SK-N-SH (cell line): ENCODE measurements at regions not wholly inside any gene's neighbourhood (a gene's known extent, or its start where the extent isn't known, plus 50 kb on each side); places are given as distances from the start of the nearest gene placed in this dataset.

Experiments
- CHD2 ChIP-seq: fragments of 150-350 bp; IDR thresholded peaks from 2 replicates; pipeline ENCODE4 v1.6.1; 2018; ENCODE audit warnings: low read length; ENCODE audit not compliant: partially characterized antibody
- ELF1 ChIP-seq: IDR thresholded peaks from 2 replicates; pipeline ENCODE4 v1.4.0; 2012
- FOXJ3 ChIP-seq: sonication (generic); formaldehyde crosslinking; IDR thresholded peaks from 2 replicates; pipeline ENCODE4 v1.5.1; 2020; ENCODE audit warnings: mild to moderate bottlenecking, missing genetic modification reagents
- GATA2 ChIP-seq: sonication (generic); formaldehyde crosslinking; IDR thresholded peaks from 2 replicates; pipeline ENCODE4 v1.5.0; 2020; ENCODE audit warnings: mild to moderate bottlenecking, missing genetic modification reagents
- MXI1 ChIP-seq: IDR thresholded peaks from 2 replicates; pipeline ENCODE4 v1.6.1; 2012; ENCODE audit warnings: mild to moderate bottlenecking, low read depth, low read length, improper control_type of control experiment
- NRF1 ChIP-seq: IDR thresholded peaks from 2 replicates; pipeline ENCODE4 v1.6.1; 2012; ENCODE audit warnings: low read depth, mild to moderate bottlenecking, low read length
- RAD21 ChIP-seq: IDR thresholded peaks from 2 replicates; pipeline ENCODE4 v1.6.1; 2012; ENCODE audit warnings: mild to moderate bottlenecking, low read length
- RXRA ChIP-seq: IDR thresholded peaks from 2 replicates; pipeline ENCODE4 v1.4.0; 2012; ENCODE audit warnings: low read depth, mild to moderate bottlenecking, borderline replicate concordance
- SMC3 ChIP-seq: IDR thresholded peaks from 2 replicates; pipeline ENCODE4 v1.6.1; 2012; ENCODE audit warnings: low read depth, low read length, improper control_type of control experiment
- TAF1 ChIP-seq: IDR thresholded peaks from 2 replicates; pipeline ENCODE4 v1.6.1; 2012; ENCODE audit warnings: low read depth, mild to moderate bottlenecking, low read length, moderate library complexity, borderline replicate concordance
- TEAD4 ChIP-seq: IDR thresholded peaks from 2 replicates; pipeline ENCODE4 v1.4.0; 2012; ENCODE audit warnings: mild to moderate bottlenecking, borderline replicate concordance; ENCODE audit not compliant: insufficient read depth
- YY1 ChIP-seq: IDR thresholded peaks from 2 replicates; pipeline ENCODE4 v1.4.0; 2012; ENCODE audit warnings: low read depth, mild to moderate bottlenecking
- TF ChIP-seq, protein P1 (sequence below): IDR thresholded peaks from 2 replicates; pipeline ENCODE4 v1.6.1; 2012; ENCODE audit warnings: mild to moderate bottlenecking, low read depth, low read length, moderate library complexity
- TF ChIP-seq, protein P2 (sequence below): IDR thresholded peaks from 2 replicates; pipeline ENCODE4; 2012
- TF ChIP-seq, protein P3 (sequence below): fragments of 150-350 bp; IDR thresholded peaks from 2 replicates; pipeline ENCODE4 v1.6.1; 2017; ENCODE audit warnings: antibody characterized with exemption, low read length, low read depth, borderline replicate concordance
- TF ChIP-seq, protein P4 (sequence below): fragments of 200-600 bp; sonication (generic); IDR thresholded peaks from 2 replicates; pipeline ENCODE4 v1.6.1; 2017; ENCODE audit warnings: antibody characterized with exemption, mild to moderate bottlenecking, moderate library complexity

DNA sequence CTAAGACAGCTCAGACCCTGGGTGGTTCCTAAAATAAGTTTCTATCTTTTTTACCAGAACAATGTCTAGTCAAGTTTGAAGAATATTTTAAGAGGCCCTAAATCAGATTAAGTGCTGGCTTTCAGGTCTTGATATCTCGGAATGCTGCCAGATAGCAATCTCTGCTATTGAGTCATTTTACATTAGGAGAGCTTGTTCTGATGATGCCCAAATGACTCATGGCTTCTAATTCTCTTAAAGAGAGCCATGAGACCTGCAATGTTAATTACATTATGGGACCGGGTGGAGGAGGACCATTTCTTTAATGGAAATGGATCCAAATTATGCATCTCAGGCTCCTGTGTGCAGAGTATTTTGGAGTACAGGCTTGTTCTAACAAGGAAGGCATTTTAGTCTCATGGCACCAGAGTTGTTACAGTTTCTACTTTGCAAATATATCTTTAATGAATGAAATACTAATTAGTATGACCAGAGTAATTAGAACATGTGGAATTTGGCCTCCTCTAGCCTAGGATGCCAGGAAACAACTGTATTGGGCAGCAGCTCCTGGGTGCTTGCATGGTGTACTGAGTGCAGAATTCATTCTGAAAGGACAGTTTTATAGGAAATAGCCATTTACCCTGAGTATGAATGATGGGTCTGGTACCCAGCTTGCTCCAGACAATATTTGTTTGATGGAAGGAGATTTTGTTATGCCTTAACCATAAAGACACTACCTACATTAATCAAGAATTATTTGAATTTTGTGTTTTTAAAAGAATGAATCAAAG lies 94.0 kb upstream of the SULT1C3 start (continued):
- TF ChIP-seq, protein P1, sequence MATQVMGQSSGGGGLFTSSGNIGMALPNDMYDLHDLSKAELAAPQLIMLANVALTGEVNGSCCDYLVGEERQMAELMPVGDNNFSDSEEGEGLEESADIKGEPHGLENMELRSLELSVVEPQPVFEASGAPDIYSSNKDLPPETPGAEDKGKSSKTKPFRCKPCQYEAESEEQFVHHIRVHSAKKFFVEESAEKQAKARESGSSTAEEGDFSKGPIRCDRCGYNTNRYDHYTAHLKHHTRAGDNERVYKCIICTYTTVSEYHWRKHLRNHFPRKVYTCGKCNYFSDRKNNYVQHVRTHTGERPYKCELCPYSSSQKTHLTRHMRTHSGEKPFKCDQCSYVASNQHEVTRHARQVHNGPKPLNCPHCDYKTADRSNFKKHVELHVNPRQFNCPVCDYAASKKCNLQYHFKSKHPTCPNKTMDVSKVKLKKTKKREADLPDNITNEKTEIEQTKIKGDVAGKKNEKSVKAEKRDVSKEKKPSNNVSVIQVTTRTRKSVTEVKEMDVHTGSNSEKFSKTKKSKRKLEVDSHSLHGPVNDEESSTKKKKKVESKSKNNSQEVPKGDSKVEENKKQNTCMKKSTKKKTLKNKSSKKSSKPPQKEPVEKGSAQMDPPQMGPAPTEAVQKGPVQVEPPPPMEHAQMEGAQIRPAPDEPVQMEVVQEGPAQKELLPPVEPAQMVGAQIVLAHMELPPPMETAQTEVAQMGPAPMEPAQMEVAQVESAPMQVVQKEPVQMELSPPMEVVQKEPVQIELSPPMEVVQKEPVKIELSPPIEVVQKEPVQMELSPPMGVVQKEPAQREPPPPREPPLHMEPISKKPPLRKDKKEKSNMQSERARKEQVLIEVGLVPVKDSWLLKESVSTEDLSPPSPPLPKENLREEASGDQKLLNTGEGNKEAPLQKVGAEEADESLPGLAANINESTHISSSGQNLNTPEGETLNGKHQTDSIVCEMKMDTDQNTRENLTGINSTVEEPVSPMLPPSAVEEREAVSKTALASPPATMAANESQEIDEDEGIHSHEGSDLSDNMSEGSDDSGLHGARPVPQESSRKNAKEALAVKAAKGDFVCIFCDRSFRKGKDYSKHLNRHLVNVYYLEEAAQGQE = no peak
- no peak for TF ChIP-seq YY1
- TF ChIP-seq, protein P2, sequence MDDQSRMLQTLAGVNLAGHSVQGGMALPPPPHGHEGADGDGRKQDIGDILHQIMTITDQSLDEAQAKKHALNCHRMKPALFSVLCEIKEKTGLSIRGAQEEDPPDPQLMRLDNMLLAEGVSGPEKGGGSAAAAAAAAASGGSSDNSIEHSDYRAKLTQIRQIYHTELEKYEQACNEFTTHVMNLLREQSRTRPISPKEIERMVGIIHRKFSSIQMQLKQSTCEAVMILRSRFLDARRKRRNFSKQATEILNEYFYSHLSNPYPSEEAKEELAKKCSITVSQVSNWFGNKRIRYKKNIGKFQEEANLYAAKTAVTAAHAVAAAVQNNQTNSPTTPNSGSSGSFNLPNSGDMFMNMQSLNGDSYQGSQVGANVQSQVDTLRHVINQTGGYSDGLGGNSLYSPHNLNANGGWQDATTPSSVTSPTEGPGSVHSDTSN = peak; percentile 90
- no peak for TF ChIP-seq RXRA
- TF ChIP-seq GATA2 = no peak
- TF ChIP-seq NRF1 = no peak
- no peak for TF ChIP-seq RAD21
- TF ChIP-seq, protein P3, sequence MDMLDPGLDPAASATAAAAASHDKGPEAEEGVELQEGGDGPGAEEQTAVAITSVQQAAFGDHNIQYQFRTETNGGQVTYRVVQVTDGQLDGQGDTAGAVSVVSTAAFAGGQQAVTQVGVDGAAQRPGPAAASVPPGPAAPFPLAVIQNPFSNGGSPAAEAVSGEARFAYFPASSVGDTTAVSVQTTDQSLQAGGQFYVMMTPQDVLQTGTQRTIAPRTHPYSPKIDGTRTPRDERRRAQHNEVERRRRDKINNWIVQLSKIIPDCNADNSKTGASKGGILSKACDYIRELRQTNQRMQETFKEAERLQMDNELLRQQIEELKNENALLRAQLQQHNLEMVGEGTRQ = no peak
- TF ChIP-seq FOXJ3 (CRISPR knock-in tag) = no peak
- TF ChIP-seq CHD2 = no peak
- no peak for TF ChIP-seq TAF1
- TF ChIP-seq, protein P4, sequence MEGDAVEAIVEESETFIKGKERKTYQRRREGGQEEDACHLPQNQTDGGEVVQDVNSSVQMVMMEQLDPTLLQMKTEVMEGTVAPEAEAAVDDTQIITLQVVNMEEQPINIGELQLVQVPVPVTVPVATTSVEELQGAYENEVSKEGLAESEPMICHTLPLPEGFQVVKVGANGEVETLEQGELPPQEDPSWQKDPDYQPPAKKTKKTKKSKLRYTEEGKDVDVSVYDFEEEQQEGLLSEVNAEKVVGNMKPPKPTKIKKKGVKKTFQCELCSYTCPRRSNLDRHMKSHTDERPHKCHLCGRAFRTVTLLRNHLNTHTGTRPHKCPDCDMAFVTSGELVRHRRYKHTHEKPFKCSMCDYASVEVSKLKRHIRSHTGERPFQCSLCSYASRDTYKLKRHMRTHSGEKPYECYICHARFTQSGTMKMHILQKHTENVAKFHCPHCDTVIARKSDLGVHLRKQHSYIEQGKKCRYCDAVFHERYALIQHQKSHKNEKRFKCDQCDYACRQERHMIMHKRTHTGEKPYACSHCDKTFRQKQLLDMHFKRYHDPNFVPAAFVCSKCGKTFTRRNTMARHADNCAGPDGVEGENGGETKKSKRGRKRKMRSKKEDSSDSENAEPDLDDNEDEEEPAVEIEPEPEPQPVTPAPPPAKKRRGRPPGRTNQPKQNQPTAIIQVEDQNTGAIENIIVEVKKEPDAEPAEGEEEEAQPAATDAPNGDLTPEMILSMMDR = no peak
- TF ChIP-seq MXI1 = no peak
- no peak for TF ChIP-seq ELF1
- peak; percentile 89 for TF ChIP-seq TEAD4
- TF ChIP-seq SMC3 = no peak
